Left lobe of liver (tissue), 2 donors: ENCODE measurements at regions not wholly inside any gene's neighbourhood (a gene's known extent, or its start where the extent isn't known, plus 50 kb on each side); places are given as distances from the start of the nearest gene placed in this dataset.
"Not testable (repeated sequence)": the region's sequence is repeated elsewhere in the genome, so short reads cannot be mapped to it uniquely, and the experiment has no call there.

ENCODE experiments used
- ATAC-seq: fragments of 200-7000 bp; cut with Tn5 transposase; one replicate; pipeline ENCODE4 v1.9.1; 2020; ENCODE audit warnings: mild to moderate bottlenecking, moderate library complexity
- DNase-seq: peaks from one replicate; pipeline ENCODE4 v3.0.0-alpha.2; 2020; ENCODE audit warnings: low spot score
- donor health status: DM: no; HTN: no; CAD: no; lungs with moderate emphysema.
- donor health status: DM: no; HTN: yes; CAD: no.

GRCh38 chr3:178139116-178139515, 397.1 kb upstream of the KCNMB2 start:
- no peak for ATAC-seq
- DNase-seq, result no peak

- ATAC-seq, result no peak
Measured at GRCh38 chr3:178140531-178141304, 395.5 kb upstream of the KCNMB2 start.

GRCh38 chr3:178141305-178141684, 394.9 kb upstream of the KCNMB2 start:
- ATAC-seq, result not testable (repeated sequence)

More at GRCh38 chr3:178140531-178141304, 395.5 kb upstream of the KCNMB2 start:
- no peak for DNase-seq

GRCh38 chr3:178146406-178146831, 389.8 kb upstream of the KCNMB2 start:
- ATAC-seq (no peak), DNase-seq (no peak)

More at GRCh38 chr3:178141305-178141684, 394.9 kb upstream of the KCNMB2 start:
- not testable (repeated sequence) for DNase-seq

GRCh38 chr3:178147001-178147400, 389.2 kb upstream of the KCNMB2 start:
- no peak for DNase-seq

GRCh38 chr3:178152031-178152806, 384.0 kb upstream of the KCNMB2 start:
- ATAC-seq, result no peak
- no peak for DNase-seq

More at GRCh38 chr3:178147001-178147400, 389.2 kb upstream of the KCNMB2 start:
- no peak for ATAC-seq

- no peak for ATAC-seq
- DNase-seq, result no peak
Measured at GRCh38 chr3:178152988-178153387, 383.2 kb upstream of the KCNMB2 start.

- ATAC-seq, result no peak
- no peak for DNase-seq
Measured at GRCh38 chr3:178155521-178155920, 380.7 kb upstream of the KCNMB2 start.

GRCh38 chr3:178156301-178156700, 379.9 kb upstream of the KCNMB2 start:
- ATAC-seq (no peak), DNase-seq (no peak)

- no peak for ATAC-seq
- no peak for DNase-seq
Measured at GRCh38 chr3:178159691-178160220, 376.5 kb upstream of the KCNMB2 start.

GRCh38 chr3:178169421-178169820, 366.8 kb upstream of the KCNMB2 start:
- ATAC-seq (no peak), DNase-seq (no peak)

- DNase-seq (no peak), ATAC-seq (no peak)
Measured at GRCh38 chr3:178170698-178171535, 365.3 kb upstream of the KCNMB2 start.

- no peak for DNase-seq
Measured at GRCh38 chr3:178172121-178172520, 364.1 kb upstream of the KCNMB2 start.

GRCh38 chr3:178174201-178174915, 361.9 kb upstream of the KCNMB2 start:
- DNase-seq (no peak), ATAC-seq (no peak)

More at GRCh38 chr3:178172121-178172520, 364.1 kb upstream of the KCNMB2 start:
- no peak for ATAC-seq

- ATAC-seq, result no peak
- DNase-seq, result no peak
Measured at GRCh38 chr3:178181088-178181487, 355.1 kb upstream of the KCNMB2 start.

- ATAC-seq (no peak), DNase-seq (no peak)
Measured at GRCh38 chr3:178181784-178182183, 354.5 kb upstream of the KCNMB2 start.

GRCh38 chr3:178182337-178182779, 353.9 kb upstream of the KCNMB2 start:
- DNase-seq, result no peak

GRCh38 chr3:178184833-178185232, 351.4 kb upstream of the KCNMB2 start:
- DNase-seq, result no peak
- no peak for ATAC-seq

More at GRCh38 chr3:178182337-178182779, 353.9 kb upstream of the KCNMB2 start:
- no peak for ATAC-seq

- DNase-seq, result no peak
- no peak for ATAC-seq
Measured at GRCh38 chr3:178186666-178187065, 349.6 kb upstream of the KCNMB2 start.

- DNase-seq (no peak), ATAC-seq (no peak)
Measured at GRCh38 chr3:178189854-178190253, 346.4 kb upstream of the KCNMB2 start.
